NCI-H1694 (cell line): ENCODE measurements at regions not wholly inside any gene's neighbourhood (a gene's known extent, or its start where the extent isn't known, plus 50 kb on each side); places are given as distances from the start of the nearest gene placed in this dataset.
"Not testable (repeated sequence)": the region's sequence is repeated elsewhere in the genome, so short reads cannot be mapped to it uniquely, and the experiment has no call there.

ENCODE experiments used
- DNase-seq: peaks from one replicate; lab custom pipeline; 2025; lab: John Stamatoyannopoulos, UW

DNA sequence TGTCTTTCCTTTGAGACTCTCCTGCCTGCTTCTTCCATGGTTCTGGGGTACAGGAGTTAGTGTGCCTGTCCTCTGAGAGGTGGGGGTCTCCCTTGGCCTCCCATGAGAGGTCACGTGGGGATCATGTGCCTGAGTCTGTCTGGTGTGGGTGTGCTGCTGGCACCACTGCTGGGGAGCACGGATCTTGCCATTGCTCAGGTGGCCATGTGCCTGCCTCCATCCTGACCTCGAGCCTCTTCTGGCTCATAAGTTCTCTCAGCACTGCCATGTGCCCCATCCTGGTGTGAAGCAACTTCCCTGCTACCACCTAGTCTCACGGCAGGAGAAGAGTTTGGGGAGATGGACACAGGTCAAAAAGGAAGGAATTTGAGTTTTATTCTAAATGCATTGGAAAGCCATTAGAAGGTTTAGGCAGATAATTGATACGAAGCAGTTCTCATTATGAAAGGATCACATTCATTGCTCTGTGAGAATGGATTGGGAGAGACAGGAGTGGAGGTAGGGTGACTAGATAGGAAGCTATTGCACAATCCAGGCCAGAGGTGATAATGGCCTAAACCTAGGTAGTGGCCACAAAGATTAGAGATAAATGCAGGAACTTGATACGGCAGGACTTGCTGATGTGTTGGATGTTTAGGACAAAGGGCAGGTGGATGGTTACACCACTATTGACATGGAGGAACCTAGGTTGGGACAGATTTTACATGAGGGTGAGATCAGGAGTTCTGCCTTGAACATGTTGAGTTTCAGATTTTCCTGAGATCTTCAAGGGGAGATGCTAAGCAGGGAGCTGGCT is 173.0 kb upstream of the RORA start:
- DNase-seq = no peak

- no peak for DNase-seq
These were observed 169.2 kb upstream of the RORA start for GRCh38 chr15:61398310-61398709.

- no peak for DNase-seq
These were observed 167.3 kb upstream of the RORA start for GRCh38 chr15:61396235-61396919.

GRCh38 chr15:61393949-61394348 is 164.8 kb upstream of the RORA start:
- DNase-seq = no peak

GRCh38 chr15:61393524-61393923 is 164.4 kb upstream of the RORA start:
- DNase-seq = no peak

- DNase-seq = no peak
These were observed 161.0 kb upstream of the RORA start for GRCh38 chr15:61390138-61390537.

DNA sequence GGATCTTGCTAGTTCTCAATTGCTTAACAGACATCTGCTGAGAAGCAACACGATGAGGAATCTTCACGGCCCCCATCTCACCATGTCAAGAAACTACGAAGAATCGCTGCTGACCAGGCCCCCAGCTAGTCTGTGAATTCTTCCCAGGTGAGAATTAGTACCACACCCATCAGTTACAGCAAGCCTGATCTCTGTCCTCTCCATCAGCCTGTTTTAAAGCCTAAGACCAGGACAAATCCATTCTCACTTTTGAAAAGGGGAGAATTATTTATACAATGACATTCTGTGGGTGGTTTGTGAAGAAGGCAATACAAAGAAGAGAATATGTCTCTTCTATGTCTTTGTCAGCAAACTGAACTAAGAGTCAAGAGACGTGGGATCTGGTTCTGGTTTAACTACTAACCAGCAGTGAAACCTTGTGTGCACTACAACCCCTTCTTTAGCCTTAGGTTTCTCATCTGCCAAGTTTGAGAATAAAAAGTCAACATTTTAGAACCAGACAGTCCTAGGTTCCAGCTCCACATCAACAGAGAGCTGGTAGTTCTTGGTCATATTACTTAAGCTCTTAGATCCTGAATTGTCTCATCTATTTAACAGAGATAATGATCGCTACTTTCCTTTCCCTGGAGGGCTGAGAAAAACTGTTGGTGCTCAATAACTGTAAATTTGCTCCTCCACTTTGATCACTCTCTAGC is 160.4 kb upstream of the RORA start:
- DNase-seq = no peak

DNA sequence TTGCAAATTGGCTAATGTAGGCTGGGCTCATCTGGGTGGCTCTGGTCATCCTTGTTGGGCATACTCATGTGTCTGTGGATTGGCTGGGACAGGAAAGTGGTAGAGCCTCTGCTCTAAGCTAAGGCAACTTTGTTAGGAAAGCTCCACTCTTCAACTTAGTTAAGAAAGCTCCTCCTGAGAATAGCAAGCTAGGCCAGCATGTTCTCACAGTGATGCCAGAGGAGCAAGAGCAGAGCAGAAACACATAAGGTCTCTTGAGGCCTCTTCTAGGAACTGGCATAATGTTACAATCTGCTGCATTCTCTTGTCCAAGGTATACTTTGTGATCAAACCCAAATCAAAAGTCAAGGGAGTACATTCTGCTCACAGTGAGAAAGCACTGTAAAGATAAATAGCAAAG is 158.6 kb upstream of the RORA start:
- DNase-seq = no peak

- no peak for DNase-seq
These were observed 154.3 kb upstream of the RORA start for GRCh38 chr15:61383421-61383820.

DNA sequence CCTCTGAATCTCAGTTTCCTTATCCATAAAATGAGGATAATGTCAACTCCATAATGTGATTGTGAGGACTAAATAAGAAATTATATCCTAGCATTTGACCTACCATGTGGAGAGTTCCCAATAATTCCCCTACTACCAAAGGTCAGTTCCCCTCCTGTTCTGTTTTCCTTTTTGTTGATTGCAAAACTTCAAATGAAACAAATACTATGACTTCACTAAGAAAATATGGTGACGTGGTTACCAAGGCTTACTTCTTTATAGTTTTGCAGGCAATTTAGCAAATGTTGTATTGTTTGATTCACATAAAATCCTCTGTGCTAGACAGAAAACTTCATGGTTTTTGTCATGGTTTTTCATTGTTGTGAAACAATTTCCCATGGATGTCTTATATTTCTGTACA is 153.8 kb upstream of the RORA start:
- DNase-seq = no peak

- DNase-seq = no peak
These were observed 152.4 kb upstream of the RORA start for GRCh38 chr15:61381501-61381900.

GRCh38 chr15:61380270-61380669 is 151.2 kb upstream of the RORA start:
- DNase-seq = no peak

GRCh38 chr15:61379005-61379404 is 149.9 kb upstream of the RORA start:
- DNase-seq = no peak

DNA sequence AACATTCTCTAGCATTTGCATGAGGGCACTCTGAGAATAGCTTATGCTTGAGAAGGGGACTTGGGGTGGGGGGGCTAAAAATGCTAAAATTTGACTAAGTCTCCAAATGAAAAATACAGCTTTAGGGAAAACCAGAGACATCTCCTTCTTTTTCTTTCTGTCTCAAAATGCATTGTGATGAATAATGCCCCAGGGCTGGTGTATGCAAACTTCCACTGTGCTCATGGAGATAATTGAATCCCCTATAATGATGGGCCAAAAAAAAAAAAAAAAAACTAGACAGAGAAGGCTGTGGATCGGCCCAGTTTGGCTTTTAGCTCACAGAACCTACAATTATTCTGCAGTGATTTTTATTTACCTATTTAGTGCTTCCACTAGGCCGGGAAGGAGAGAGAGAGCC is 147.9 kb upstream of the RORA start:
- DNase-seq = no peak

DNA sequence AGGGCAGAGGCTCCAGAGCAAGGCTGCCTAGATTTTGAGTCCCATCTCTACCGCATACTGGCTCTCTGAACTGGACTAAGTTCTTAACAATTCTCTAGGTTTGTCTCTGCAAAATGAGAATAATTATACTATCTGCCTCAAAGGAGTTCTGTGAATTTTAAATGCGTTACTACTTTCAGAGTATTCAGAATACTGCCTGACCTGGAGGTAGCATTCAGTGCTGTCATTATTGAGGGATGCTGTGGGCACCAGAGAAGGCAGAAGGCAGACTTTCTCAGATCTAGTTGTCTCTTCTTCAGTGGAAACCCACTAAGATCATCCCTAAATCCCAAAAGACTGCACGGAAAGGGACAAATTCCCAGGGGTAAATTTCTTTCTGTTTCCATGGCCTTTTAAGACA is 147.4 kb upstream of the RORA start:
- no peak for DNase-seq

DNA sequence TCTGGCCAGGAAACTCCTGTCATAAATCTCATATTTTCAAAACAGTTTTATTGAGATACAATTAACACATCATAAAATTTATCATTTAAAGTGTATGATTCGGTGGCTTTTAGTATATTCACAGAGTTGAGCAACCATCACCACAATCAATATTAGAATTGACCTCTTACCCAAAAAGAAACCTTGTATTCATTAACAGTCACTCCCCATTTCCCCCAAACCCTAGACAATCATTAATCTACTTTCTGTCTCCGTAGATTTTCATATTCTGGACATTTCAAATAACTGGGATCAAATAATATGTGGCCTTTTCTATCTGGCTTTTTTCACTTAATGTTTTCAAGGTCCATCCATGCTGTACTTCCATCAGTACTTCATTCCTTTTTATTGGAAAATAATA is 145.7 kb upstream of the RORA start:
- no peak for DNase-seq

GRCh38 chr15:61367953-61368352 is 138.9 kb upstream of the RORA start:
- no peak for DNase-seq

DNA sequence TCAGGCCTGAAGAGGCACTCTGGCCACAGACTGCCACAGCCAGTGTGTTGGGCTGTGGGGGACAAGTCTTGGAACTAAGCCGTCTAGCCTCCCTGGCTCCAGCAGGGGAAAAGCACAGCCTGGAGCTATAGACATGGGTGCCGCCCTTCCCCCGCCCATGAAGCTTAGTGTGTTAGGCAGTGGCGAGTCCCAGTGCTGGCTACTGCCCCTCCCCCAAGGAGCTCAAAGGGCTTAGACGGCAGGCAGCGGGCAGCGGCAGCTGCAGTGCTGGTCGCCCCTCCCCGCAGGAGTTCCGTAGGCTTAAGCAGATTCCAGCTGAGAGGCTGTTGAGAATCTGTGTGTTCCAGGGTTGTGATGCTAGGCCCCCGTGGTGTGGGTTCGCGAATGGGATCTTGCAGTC is 135.8 kb upstream of the RORA start:
- DNase-seq = no peak

DNA sequence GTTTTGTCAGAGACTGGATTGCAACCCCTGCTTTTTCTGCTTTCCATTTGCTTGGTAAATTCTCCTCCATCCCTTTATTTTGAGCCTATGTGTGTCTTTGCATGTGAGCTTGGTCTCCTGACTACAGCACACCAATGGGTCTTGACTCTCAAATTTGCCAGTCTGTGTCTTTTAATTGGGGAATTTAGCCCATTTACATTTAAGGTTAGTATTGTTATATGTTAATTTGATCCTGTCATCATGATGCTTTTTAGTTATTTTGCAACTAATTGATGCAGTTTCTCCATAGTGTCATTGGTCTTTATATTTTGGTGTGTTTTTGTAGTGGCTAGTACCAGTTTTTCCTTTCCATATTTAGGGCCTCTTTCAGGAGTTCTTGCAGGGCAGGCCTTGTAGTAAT is 133.8 kb upstream of the RORA start:
- not testable (repeated sequence) for DNase-seq

DNA sequence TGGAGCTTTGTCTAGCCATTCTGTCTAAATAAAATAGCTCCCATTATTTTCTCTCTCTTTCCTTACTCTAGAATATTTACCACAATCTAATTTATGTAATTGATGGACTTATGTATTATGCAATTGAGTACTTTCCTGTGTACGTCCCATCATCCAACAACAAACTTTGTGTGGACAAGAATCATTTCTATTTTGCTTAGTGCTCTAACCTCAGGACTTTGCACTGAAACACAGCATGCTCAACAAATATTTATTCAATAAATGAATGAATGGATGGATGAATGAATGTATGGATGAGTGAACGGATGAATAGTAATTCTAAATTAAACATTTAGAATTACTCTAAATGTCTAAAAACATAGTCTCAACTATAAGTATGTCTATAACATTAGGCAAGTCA is 115.2 kb upstream of the RORA start:
- DNase-seq = no peak

DNA sequence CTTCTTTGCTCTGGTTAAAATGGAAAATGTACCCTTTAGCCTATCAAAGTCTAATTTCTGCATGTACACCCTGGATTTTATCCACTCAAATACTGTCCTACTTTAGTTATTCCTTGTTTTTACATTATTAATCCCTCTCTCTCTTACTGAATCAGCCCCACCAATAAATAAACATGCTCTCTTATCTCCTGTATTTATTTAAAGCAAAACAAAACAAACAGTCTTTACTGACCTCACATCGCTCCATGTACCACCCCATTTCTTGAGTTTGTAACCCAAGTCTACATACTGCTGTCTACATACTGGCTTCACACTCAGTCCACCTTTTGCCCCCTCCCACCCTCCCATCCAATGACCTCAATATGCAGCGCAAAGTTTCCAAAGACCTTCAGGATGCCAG is 113.3 kb upstream of the RORA start:
- DNase-seq = no peak

- DNase-seq = no peak
These were observed 110.4 kb upstream of the RORA start for GRCh38 chr15:61339516-61339915.

GRCh38 chr15:61337541-61337940 is 108.4 kb upstream of the RORA start:
- no peak for DNase-seq
